ENCODE measurements at regions not wholly inside any gene's neighbourhood (a gene's known extent, or its start where the extent isn't known, plus 50 kb on each side); places are given as distances from the start of the nearest gene placed in this dataset.

GRCh38 chr22:34000879-34001526 is 80.7 kb upstream of the LARGE1 start (continued):
- peak; percentile 43; the same call in 1 of the 2 replicates for TF ChIP-seq ARID5B (CRISPR knock-in tag; IDR thresholded peaks at IDR 0.05)
- no peak for TF ChIP-seq ATF6 (CRISPR knock-in tag; conservative IDR thresholded peaks at IDR 0.05)

GRCh38 chr22:34001701-34002466 is 81.6 kb upstream of the LARGE1 start:
- ChIA-PET POLR2A (no interaction called here), CTCF (ENCODE audit: low intra/inter-chr PET ratio, low total read pairs) (no interaction called here)
- no peak overlapping the region for H3K9ac ChIP-seq (ENCODE audit: insufficient read depth, low read depth, low read length)
- ATAC-seq = no peak
- no peak overlapping the region for H3K27ac ChIP-seq (ENCODE audit: extremely low read length, insufficient read depth, low read length)
- 85% methylated on average over 3 of the region's 3 CpGs for WGBS (ENCODE audit: low lambda C conversion rate)
- in situ Hi-C loops (cut with HindIII; ENCODE audit: extremely low pct_ligation_motif_present, low pct_unique_long_range_greater_than_20kb) (no loop called here), intact Hi-C loops (cut with micrococcal nuclease; ENCODE audit: unreplicated experiment) (no loop called here)
- no peaks in the 10 kb centered on the region for H3K79me2 ChIP-seq (ENCODE audit: insufficient read depth, low read length)
- no peak overlapping the region for H2AFZ ChIP-seq (ENCODE audit: low read length)
- no peak for FAIRE-seq
- no peak for TF ChIP-seq E2F5 (CRISPR knock-in tag; conservative IDR thresholded peaks at IDR 0.05)
- TF ChIP-seq FOSL2 (CRISPR knock-in tag; IDR thresholded peaks at IDR 0.05) = peak; percentile 69
- peaks cover 26% of the 10 kb centered on the region for H3K4me1 ChIP-seq (ENCODE audit: insufficient read depth, low read length)
- BruUV-seq (replicated peaks) = no TSS peak
- no peak overlapping the region for H3K4me2 ChIP-seq (ENCODE audit: low read depth, low read length)
- H3K9me3 ChIP-seq (ENCODE audit: low read length) = no peaks in the 10 kb centered on the region; the same call in 1 of the 2 replicates
- H3K36me3 ChIP-seq (replicated peaks in 1 of 2; ENCODE audit: control insufficient read depth in 1 of 2, insufficient read depth in 2 of 2, low read length in 2 of 2) = no peaks in the 10 kb centered on the region
- H3K4me3 ChIP-seq (replicated peaks in 1 of 3; ENCODE audit: insufficient read depth in 1 of 3, low read depth in 2 of 3, low read length in 3 of 3) = no peak overlapping the region
- DNase-seq (ENCODE audit: low spot score) = no peak
- H4K20me1 ChIP-seq (ENCODE audit: insufficient read depth, low read length) = no peaks in the 10 kb centered on the region
- H3K27me3 ChIP-seq (ENCODE audit: control insufficient read depth in 1 of 2, insufficient read depth in 2 of 2, low read length in 2 of 2) = no peaks in the 10 kb centered on the region

Measured in HepG2 (cell line).